A673 (cell line): ENCODE measurements at regions not wholly inside any gene's neighbourhood (a gene's known extent, or its start where the extent isn't known, plus 50 kb on each side); places are given as distances from the start of the nearest gene placed in this dataset.

Experiments used
- CTCF ChIP-seq: fragments of 300-800, 200-600 bp; sonication (generic); conservative IDR thresholded peaks from 2 replicates; pipeline ENCODE4 v1.5.1; 2017; ENCODE audit warnings: low read depth, mild to moderate bottlenecking, antibody characterized with exemption, low read length, moderate library complexity, mixed read lengths
- EZH2 ChIP-seq: fragments of 200-600 bp; sonication (generic); IDR thresholded peaks from 2 replicates; pipeline ENCODE4 v1.6.1; 2017; ENCODE audit warnings: borderline replicate concordance, low read depth, mild to moderate bottlenecking, mixed read lengths, antibody characterized with exemption, low read length; ENCODE audit not compliant: poor library complexity, severe bottlenecking

GRCh38 chr3:81308306-81308705 lies 453.1 kb downstream of the GBE1 start:
- TF ChIP-seq CTCF (no peak), EZH2 (no peak)
